HepG2 (cell line): ENCODE measurements at regions not wholly inside any gene's neighbourhood (a gene's known extent, or its start where the extent isn't known, plus 50 kb on each side); places are given as distances from the start of the nearest gene placed in this dataset.

Source experiments
- ATAC-seq: fragments of 200-7000 bp; cut with Tn5 transposase; 3 replicates; pipeline ENCODE4 v1.9.1; 2020; ENCODE audit warnings: mild to moderate bottlenecking, moderate library complexity
- BruUV-seq: library from RNA; stranded (reverse); fragments of 400-500 nt; replicated peaks from 2 replicates; lab custom pipeline; 2021; lab: Mats Ljungman, UMichigan
- CTCF ChIA-PET: fragments of 300-600 bp; formaldehyde crosslinking; extraction: SDS; loops from one replicate; lab custom pipeline; 2021; ENCODE audit warnings: low total read pairs, inconsistent platforms, low intra/inter-chr PET ratio; lab: Yijun Ruan, JAX
- POLR2A ChIA-PET: fragments of 350-600 bp; sonication (Branson Sonifier 250); formaldehyde crosslinking; loops from one replicate; lab custom pipeline; 2020; ENCODE audit warnings: antibody characterized with exemption, inconsistent platforms; lab: Yijun Ruan, JAX
- DNase-seq: peaks from one replicate; pipeline ENCODE4 v3.0.0-alpha.2; 2015; ENCODE audit warnings: low spot score
- FAIRE-seq: peaks from 3 replicates; lab custom pipeline; 2011; peaks lifted over from hg19 to GRCh38; lab: Jason Lieb, UNC
- H2AFZ ChIP-seq: one replicate; pipeline ENCODE4 v1.6.1; 2011; ENCODE audit warnings: low read length, inconsistent platforms
- H3K27ac ChIP-seq: fragments of 300-600 bp; 3 replicates; pipeline ENCODE4 v1.8.0; 2011; ENCODE audit warnings: mixed run types, mild to moderate bottlenecking, mixed read lengths, low read length, inconsistent platforms; ENCODE audit not compliant: insufficient read depth; ENCODE audit errors: extremely low read length
- H3K27me3 ChIP-seq, 2 experiments: fragments of 200-600 bp in 1 of 2; 2 replicates in 1 of 2; 3 replicates in 1 of 2; pipeline versions ENCODE4 v1.6.0 to v1.8.0; 2011; ENCODE audit warnings: low read length in 2 of 2, mild to moderate bottlenecking in 2 of 2, moderate library complexity in 2 of 2, inconsistent platforms in 1 of 2; ENCODE audit not compliant: insufficient read depth in 2 of 2, control insufficient read depth in 1 of 2
- H3K36me3 ChIP-seq, 2 experiments: fragments of 200-600 bp in 1 of 2; replicated peaks in 1 of 2; 2 replicates in 1 of 2; 3 replicates in 1 of 2; pipeline versions ENCODE4 v1.5.1 to v1.8.0; 2011; ENCODE audit warnings: low read length in 2 of 2, inconsistent platforms in 1 of 2; ENCODE audit not compliant: insufficient read depth in 2 of 2, control insufficient read depth in 1 of 2
- H3K4me1 ChIP-seq: 2 replicates; pipeline ENCODE4 v1.5.1; 2012; ENCODE audit warnings: low read length, inconsistent platforms; ENCODE audit not compliant: insufficient read depth
- H3K4me2 ChIP-seq: 2 replicates; pipeline ENCODE4 v1.6.0; 2011; ENCODE audit warnings: low read depth, low read length, inconsistent platforms
- H3K4me3 ChIP-seq, 3 experiments: fragments of 200-600 bp in 1 of 3; sonication (generic), shearing (Covaris generic) in 1 of 3; replicated peaks in 1 of 3; 2 replicates each; pipeline ENCODE4 v1.5.1; 2011 to 2016; ENCODE audit warnings: low read length in 3 of 3, inconsistent platforms in 2 of 3, low read depth in 2 of 3, mild to moderate bottlenecking in 2 of 3, control low read depth in 1 of 3, mixed read lengths in 1 of 3; ENCODE audit not compliant: insufficient read depth in 1 of 3
- H3K79me2 ChIP-seq: one replicate; pipeline ENCODE4 v1.6.1; 2011; ENCODE audit warnings: low read length, inconsistent platforms; ENCODE audit not compliant: insufficient read depth
- H3K9ac ChIP-seq: 2 replicates; pipeline ENCODE4 v1.6.0; 2011; ENCODE audit warnings: mild to moderate bottlenecking, low read depth, low read length, inconsistent platforms; ENCODE audit not compliant: insufficient read depth
- H3K9me3 ChIP-seq: 2 replicates; pipeline ENCODE4 v1.5.1; 2012; ENCODE audit warnings: mild to moderate bottlenecking, low read length
- H4K20me1 ChIP-seq: 2 replicates; pipeline ENCODE4 v1.6.0; 2011; ENCODE audit warnings: inconsistent platforms, mild to moderate bottlenecking, low read length, moderate library complexity; ENCODE audit not compliant: insufficient read depth
- ELF3 ChIP-seq: IDR thresholded peaks from 2 replicates; pipeline ENCODE4 v1.6.1; 2016; ENCODE audit warnings: missing genetic modification reagents, missing compliant biosample characterization
- FOXK1 ChIP-seq: sonication (generic); formaldehyde crosslinking; IDR thresholded peaks from 2 replicates; pipeline ENCODE4 v1.4.0; 2020; ENCODE audit warnings: low read depth, missing genetic modification reagents, borderline replicate concordance
- GPBP1L1 ChIP-seq: sonication (generic); formaldehyde crosslinking; IDR thresholded peaks from 2 replicates; pipeline ENCODE4 v1.5.0; 2020; ENCODE audit warnings: mild to moderate bottlenecking, missing genetic modification reagents
- IRF1 ChIP-seq: sonication (generic); formaldehyde crosslinking; IDR thresholded peaks from 2 replicates; pipeline ENCODE4 v1.4.0; 2020; ENCODE audit warnings: low read depth, mild to moderate bottlenecking, missing genetic modification reagents
- KLF15 ChIP-seq: sonication (generic); formaldehyde crosslinking; IDR thresholded peaks from 2 replicates; pipeline ENCODE4 v1.8.1; 2023; ENCODE audit warnings: borderline replicate concordance, mild to moderate bottlenecking, inconsistent platforms, missing genetic modification reagents, mixed read lengths
- MTF2 ChIP-seq: sonication (generic); formaldehyde crosslinking; IDR thresholded peaks from 2 replicates; pipeline ENCODE4 v1.5.0; 2020; ENCODE audit warnings: missing genetic modification reagents, borderline replicate concordance
- RBM39 ChIP-seq: fragments of 200-400 bp; formaldehyde crosslinking; IDR thresholded peaks from one replicate; pipeline ENCODE4 v1.6.1; 2018; ENCODE audit warnings: antibody characterized with exemption, mild to moderate bottlenecking, low read depth, low read length; ENCODE audit not compliant: poor library complexity, severe bottlenecking
- TEAD3 ChIP-seq: optimal IDR thresholded peaks from 2 replicates; pipeline ENCODE3; 2016; ENCODE audit warnings: borderline replicate concordance
- ZBTB2 ChIP-seq: sonication (generic); formaldehyde crosslinking; IDR thresholded peaks from 2 replicates; pipeline ENCODE4 v1.8.0; 2022; ENCODE audit warnings: low read depth, missing genetic modification reagents
- ZBTB3 ChIP-seq: sonication (generic); formaldehyde crosslinking; IDR thresholded peaks from 2 replicates; pipeline ENCODE4 v1.4.0; 2020; ENCODE audit warnings: low read depth, mild to moderate bottlenecking, moderate library complexity, missing genetic modification reagents, borderline replicate concordance
- ZNF101 ChIP-seq: sonication (generic); formaldehyde crosslinking; IDR thresholded peaks from 2 replicates; pipeline ENCODE4 v1.4.0; 2020; ENCODE audit warnings: mild to moderate bottlenecking, low read depth, missing genetic modification reagents, borderline replicate concordance
- ZNF335 ChIP-seq: sonication (generic); formaldehyde crosslinking; IDR thresholded peaks from 2 replicates; pipeline ENCODE4 v1.4.0; 2020; ENCODE audit warnings: missing genetic modification reagents
- ZNF350 ChIP-seq: sonication (generic); formaldehyde crosslinking; IDR thresholded peaks from 2 replicates; pipeline ENCODE4 v1.4.0; 2020; ENCODE audit warnings: mild to moderate bottlenecking, low read depth, missing genetic modification reagents, borderline replicate concordance
- ZNF354B ChIP-seq: sonication (generic); formaldehyde crosslinking; IDR thresholded peaks from 2 replicates; pipeline ENCODE4 v1.8.0; 2022; ENCODE audit warnings: mild to moderate bottlenecking, missing genetic modification reagents
- ZNF546 ChIP-seq: sonication (generic); formaldehyde crosslinking; conservative IDR thresholded peaks from 2 replicates; pipeline ENCODE4 v1.8.1; 2023; ENCODE audit warnings: mild to moderate bottlenecking, missing genetic modification reagents
- ZNF792 ChIP-seq: IDR thresholded peaks from 2 replicates; pipeline ENCODE4 v1.6.1; 2016
- WGBS: methylation state at CpG from one replicate; pipeline ENCODE4 v1.1.6; 2017; ENCODE audit warnings: low lambda C conversion rate; 5-methylcytosine and 5-hydroxymethylcytosine counted together
- in situ Hi-C: cut with HindIII; loops from 2 replicates; pipeline ENCODE4 v1.10.0; 2017; ENCODE audit warnings: low pct_unique_long_range_greater_than_20kb; ENCODE audit not compliant: extremely low pct_ligation_motif_present
- intact Hi-C: fragments of 100-400 bp; cut with micrococcal nuclease; formaldehyde crosslinking; loops from one replicate; pipeline ENCODE4 v1.10.0; 2022; ENCODE audit not compliant: unreplicated experiment

- Histone ChIP-seq H3K36me3 (no peaks in the 10 kb centered on the region), H3K27me3 (peaks cover 0 to 23% of the 10 kb centered on the region in 2 experiments; a peak in 3 of 5 replicates), H3K4me3 (no peak overlapping the region), H3K9ac (no peak overlapping the region), H3K4me2 (no peak overlapping the region), H3K4me1 (no peaks in the 10 kb centered on the region), H3K79me2 (no peaks in the 10 kb centered on the region), H4K20me1 (no peaks in the 10 kb centered on the region), H2AFZ (no peak overlapping the region), H3K9me3 (no peaks in the 10 kb centered on the region), H3K27ac (no peak overlapping the region)
- in situ Hi-C loops (no loop called here), intact Hi-C loops (no loop called here)
- DNase-seq (no peak), FAIRE-seq (no peak), ATAC-seq (no peak)
- ChIA-PET POLR2A (no interaction called here), CTCF (no interaction called here)
- BruUV-seq, result no TSS peak
- TF ChIP-seq RBM39, result no peak
- no peak for TF ChIP-seq TEAD3 (CRISPR knock-in tag)
- no peak for TF ChIP-seq ZNF101 (CRISPR knock-in tag)
- no peak for TF ChIP-seq ZNF350 (CRISPR knock-in tag)
- TF ChIP-seq IRF1, result no peak
- TF ChIP-seq ZBTB3 (CRISPR knock-in tag), result no peak
- no peak for TF ChIP-seq ZNF792 (CRISPR knock-in tag)
- TF ChIP-seq GPBP1L1 (CRISPR knock-in tag), result no peak
- no peak for TF ChIP-seq ZNF354B (CRISPR knock-in tag)
- no peak for TF ChIP-seq FOXK1 (CRISPR knock-in tag)
- no peak for TF ChIP-seq KLF15
- TF ChIP-seq ELF3 (CRISPR knock-in tag), result no peak
- TF ChIP-seq MTF2, result no peak
- TF ChIP-seq ZNF335, result no peak
- TF ChIP-seq ZNF546 (CRISPR knock-in tag), result no peak
- no peak for TF ChIP-seq ZBTB2 (CRISPR knock-in tag)
- 10% methylated on average over 7 of the region's 7 CpGs for WGBS
Measured at GRCh38 chr5:3299441-3299840, 296.2 kb upstream of the IRX1 start.
